Fibroblast of peridontal ligament (primary cell): ENCODE measurements at regions not wholly inside any gene's neighbourhood (a gene's known extent, or its start where the extent isn't known, plus 50 kb on each side); places are given as distances from the start of the nearest gene placed in this dataset.
A peak's percentile ranks its signal among the peaks of the same experiment; 100 is the strongest.

Experiments used
- DNase-seq: peaks from one replicate; pipeline ENCODE4 v3.0.0-alpha.2; 2010; ENCODE audit errors: extremely low read depth

DNA sequence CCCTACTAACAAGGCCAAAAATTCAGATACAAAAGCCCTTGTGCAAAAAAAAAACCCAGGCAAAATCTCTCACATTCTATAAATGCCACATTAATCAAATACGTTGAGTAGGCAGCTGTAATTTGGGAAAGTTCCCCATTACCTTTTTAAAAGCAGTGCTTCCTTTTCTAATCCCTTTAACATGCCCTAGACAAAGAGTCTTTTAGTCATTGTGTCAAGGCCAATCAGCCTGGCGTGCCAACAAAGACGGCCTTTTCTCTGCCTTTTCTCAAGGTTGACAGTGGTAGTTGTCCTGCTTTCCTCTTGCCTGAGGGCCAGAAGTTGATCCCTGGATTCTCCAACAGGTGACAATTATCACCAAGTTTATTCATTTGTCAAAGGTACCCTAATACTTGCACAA is 62.5 kb upstream of the METAP2 start:
- DNase-seq, result no peak

DNA sequence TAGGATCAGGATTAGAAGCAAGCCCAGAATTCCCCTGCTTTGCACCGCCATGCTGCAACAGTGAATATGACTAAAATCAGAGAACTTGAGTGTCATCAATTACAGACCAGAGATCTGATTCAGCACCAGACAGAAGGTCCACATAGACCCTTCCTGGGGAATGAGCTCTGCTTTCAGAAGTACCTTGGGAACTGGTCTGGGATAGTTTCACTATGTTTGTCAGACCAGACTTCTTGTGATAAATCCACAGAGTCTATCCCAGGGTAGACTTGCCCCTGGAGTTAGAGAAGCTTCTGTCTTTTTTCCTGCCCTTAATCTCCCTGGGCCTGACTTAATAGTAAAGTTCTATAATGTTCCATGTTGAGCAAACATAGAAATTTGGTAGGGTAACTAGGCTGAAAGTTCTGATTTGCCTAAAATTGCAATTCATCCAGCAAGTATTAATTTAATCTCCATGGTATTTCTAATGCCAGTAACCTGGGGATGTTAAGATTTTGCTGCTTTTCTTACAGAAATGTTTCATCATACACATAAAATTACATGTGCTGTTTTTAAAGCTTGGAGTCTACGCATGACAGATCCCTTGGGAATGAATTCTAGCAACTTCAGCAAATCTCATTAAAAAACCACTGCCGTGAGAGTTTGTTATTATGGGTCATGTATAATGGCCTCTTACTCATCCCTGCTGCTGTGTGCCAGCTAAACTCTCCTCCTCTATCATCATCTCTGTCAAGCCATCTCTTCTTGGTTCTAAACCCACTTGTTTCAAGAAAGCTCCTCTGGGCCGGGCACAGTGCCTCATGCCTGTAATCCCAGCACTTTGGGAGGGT is 61.3 kb upstream of the METAP2 start:
- peak; percentile 100 for DNase-seq

DNA sequence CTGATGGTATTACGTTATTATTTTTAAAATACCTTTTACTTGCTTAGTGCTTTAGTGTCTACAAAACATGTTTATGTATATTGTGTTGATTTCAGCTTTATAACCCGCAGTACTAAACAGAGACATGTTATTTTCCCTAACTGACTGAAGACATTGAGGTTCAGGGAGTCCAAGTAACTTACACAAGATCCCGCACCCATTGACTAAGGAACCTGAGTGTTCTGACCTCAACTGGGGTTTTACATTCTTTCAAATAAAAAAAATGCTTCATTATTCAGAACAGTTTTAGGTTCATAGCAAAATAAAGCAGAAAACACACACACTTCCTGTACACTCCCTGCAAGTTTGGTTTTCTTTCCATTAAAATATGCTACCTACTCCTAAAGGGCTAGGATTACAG is 60.4 kb upstream of the METAP2 start:
- peak; percentile 80 for DNase-seq

DNA sequence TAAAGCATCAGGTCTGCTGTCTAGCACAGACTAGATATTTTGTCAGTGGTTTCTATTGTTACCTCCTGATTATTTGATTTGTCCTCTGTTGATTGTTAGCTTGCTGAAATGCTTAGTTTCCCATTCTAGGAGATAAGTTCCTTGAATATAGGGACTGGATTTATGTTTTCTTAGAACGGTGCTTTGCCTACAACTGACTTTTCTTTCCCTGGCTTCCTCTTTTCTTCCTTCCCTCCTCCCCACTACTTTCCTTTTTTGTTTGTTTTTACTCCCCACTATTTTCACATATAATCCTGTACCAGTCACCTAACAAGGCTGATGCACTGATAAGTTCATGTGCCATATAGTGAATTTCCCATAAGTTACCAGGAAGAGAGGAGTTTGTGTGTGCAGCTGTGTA is 58.5 kb upstream of the METAP2 start:
- no peak for DNase-seq

GRCh38 chr12:95416111-95416636 is 57.8 kb upstream of the METAP2 start:
- no peak for DNase-seq

- DNase-seq, result peak; percentile 73
Measured at GRCh38 chr12:95417372-95417771, 56.6 kb upstream of the METAP2 start.

DNA sequence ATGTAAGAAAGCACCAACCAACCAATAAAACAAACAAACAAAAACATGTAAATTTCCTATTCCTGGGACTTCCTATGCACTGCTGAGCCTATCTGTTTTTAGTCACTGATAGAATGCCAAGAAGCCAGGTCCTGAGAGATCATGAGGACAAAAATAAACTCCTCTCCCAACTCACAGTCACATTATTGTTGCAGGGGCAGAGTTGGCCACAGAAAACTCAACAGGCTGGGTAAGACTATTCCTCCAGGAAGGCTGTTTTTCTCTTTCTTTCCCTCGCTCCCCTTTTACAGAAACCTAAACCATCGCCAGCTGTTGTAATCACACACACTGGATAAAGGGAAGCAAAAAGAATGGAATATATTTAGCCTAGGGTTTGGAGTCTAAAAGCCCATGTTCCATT is 55.8 kb upstream of the METAP2 start:
- peak; percentile 28 for DNase-seq
